ENCODE measurements at regions not wholly inside any gene's neighbourhood (a gene's known extent, or its start where the extent isn't known, plus 50 kb on each side); places are given as distances from the start of the nearest gene placed in this dataset.

- TF ChIP-seq CTCF (IDR thresholded peaks at IDR 0.05) (no peak), POLR2AphosphoS5 (IDR thresholded peaks at IDR 0.05) (no peak)
Measured at GRCh38 chr7:68760556-68760955, 837.7 kb upstream of the AUTS2 start.
